Ovary (tissue), 7 donors: ENCODE measurements at regions not wholly inside any gene's neighbourhood (a gene's known extent, or its start where the extent isn't known, plus 50 kb on each side); places are given as distances from the start of the nearest gene placed in this dataset.

Experiments
- DNase-seq, 5 donors: peaks; one replicate each; pipeline ENCODE4 v3.0.0-alpha.2; 2019 to 2020
- H3K27ac ChIP-seq, 2 donors: fragments of 200-600 bp; one replicate each; pipeline versions ENCODE4 v1.5.1 to v1.8.0; 2019 to 2022
- H3K27me3 ChIP-seq: fragments of 200-600 bp; one replicate; pipeline ENCODE4 v1.8.0; 2022
- H3K36me3 ChIP-seq: fragments of 200-600 bp; sonication (generic); one replicate; pipeline ENCODE4 v1.5.1; 2019
- H3K4me1 ChIP-seq: one replicate; pipeline ENCODE4 v1.8.1; 2013; ENCODE audit warnings: mild to moderate bottlenecking, moderate library complexity; ENCODE audit not compliant: insufficient read depth
- H3K4me3 ChIP-seq: fragments of 200-600 bp; sonication (generic); one replicate; pipeline ENCODE4 v1.5.1; 2017
- H3K9me3 ChIP-seq, 2 donors: fragments of 200-600 bp in 1 of 2; sonication (generic) in 1 of 2; one replicate each; pipeline versions ENCODE4 v1.5.1 to v1.8.1; 2013 to 2019; ENCODE audit warnings: mild to moderate bottlenecking in 1 of 2, moderate library complexity in 1 of 2
- CTCF ChIP-seq, 3 donors: fragments of 450-650 bp in 2 of 3; fragments of 200-600 bp in 1 of 3; IDR thresholded peaks; one replicate each; pipeline versions ENCODE4 v1.5.1 to v1.8.0; 2016 to 2022; ENCODE audit warnings: antibody characterized with exemption in 3 of 3, mild to moderate bottlenecking in 1 of 3
- EP300 ChIP-seq: sonication (generic); formaldehyde crosslinking; IDR thresholded peaks from one replicate; pipeline ENCODE4 v1.6.1; 2017; ENCODE audit warnings: antibody characterized with exemption
- POLR2A ChIP-seq: fragments of 450-650 bp; IDR thresholded peaks from one replicate; pipeline ENCODE4 v1.6.1; 2017; ENCODE audit warnings: antibody characterized with exemption, mild to moderate bottlenecking, moderate library complexity
- WGBS, 3 donors: extraction: QIAGEN DNeasy Blood & Tissue Kit in 1 of 3; methylation state at CpG; one replicate each; pipeline versions ENCODE4 v1.1.5 to v1.1.7; 2013 to 2017; 5-methylcytosine and 5-hydroxymethylcytosine counted together
- intact Hi-C, 4 donors: fragments of 100-400 bp; cut with DNase I; formaldehyde crosslinking; loops; one replicate each; pipeline versions ENCODE4 v1.11.0 to v1.15.1; 2022 to 2023
- donor health status: DM: no; HTN: no; CAD: no; lungs with moderate emphysema.
- donor health status: DM: no; HTN: no; CAD: no.
- donor health status: Bipolar disorder and iron deficiency.
- donor health status: DM: no; HTN: no; CAD: no.
- donor health status: DM: yes; HTN: yes; CAD: no.

- Histone ChIP-seq H3K4me1 (peaks cover 4% of the 10 kb centered on the region), H3K36me3 (no peaks in the 10 kb centered on the region), H3K9me3 (no peaks in the 10 kb centered on the region), H3K4me3 (no peak overlapping the region), H3K27me3 (no peaks in the 10 kb centered on the region), H3K27ac (no peak overlapping the region)
- DNase-seq = no peak
- TF ChIP-seq EP300 = no peak
- TF ChIP-seq CTCF (IDR thresholded peaks at IDR 0.05) = no peak
- TF ChIP-seq POLR2A = no peak
- intact Hi-C loops = no loop called here
These were observed 1159.1 kb upstream of the CITED2 start for GRCh38 chr6:140533526-140533925.

- Histone ChIP-seq H3K4me1 (no peaks in the 10 kb centered on the region), H3K36me3 (no peaks in the 10 kb centered on the region), H3K4me3 (no peak overlapping the region), H3K9me3 (no peaks in the 10 kb centered on the region), H3K27me3 (no peaks in the 10 kb centered on the region), H3K27ac (no peak overlapping the region)
- 79 to 92% (median 86%) methylated on average over 1 of the region's 1 CpG for WGBS, 3 donors
- no peak for DNase-seq
- TF ChIP-seq CTCF (IDR thresholded peaks at IDR 0.05) (no peak), EP300 (no peak)
- intact Hi-C loops = no loop called here
These were observed 1130.3 kb upstream of the CITED2 start for GRCh38 chr6:140504776-140505175.

- no peaks in the 10 kb centered on the region for H3K9me3 ChIP-seq
- no peak for DNase-seq
- TF ChIP-seq CTCF (IDR thresholded peaks at IDR 0.05) (no peak), POLR2A (no peak), EP300 (no peak)
- intact Hi-C loops = no loop called here
- H3K27me3 ChIP-seq = no peaks in the 10 kb centered on the region
- no peaks in the 10 kb centered on the region for H3K4me1 ChIP-seq
- WGBS, 3 donors = 94 to 97% (median 97%) methylated on average over 3 of the region's 3 CpGs
- H3K36me3 ChIP-seq = no peaks in the 10 kb centered on the region
- no peak overlapping the region for H3K27ac ChIP-seq
- H3K4me3 ChIP-seq = no peak overlapping the region
These were observed 1126.4 kb upstream of the CITED2 start for GRCh38 chr6:140500849-140501248.

- H3K4me3 ChIP-seq = no peak overlapping the region
- no peak for DNase-seq
- intact Hi-C loops = no loop called here
- no peaks in the 10 kb centered on the region for H3K9me3 ChIP-seq
- H3K27me3 ChIP-seq = no peaks in the 10 kb centered on the region
- no peaks in the 10 kb centered on the region for H3K4me1 ChIP-seq
- no peak for TF ChIP-seq CTCF (IDR thresholded peaks at IDR 0.05)
- TF ChIP-seq EP300 = no peak
- TF ChIP-seq POLR2A = no peak
- no peaks in the 10 kb centered on the region for H3K36me3 ChIP-seq
- WGBS, 3 donors = 94 to 97% (median 96%) methylated on average over 1 of the region's 1 CpG
- H3K27ac ChIP-seq = no peak overlapping the region
These were observed 1125.2 kb upstream of the CITED2 start for GRCh38 chr6:140499607-140500006.
